ENCODE measurements at regions not wholly inside any gene's neighbourhood (a gene's known extent, or its start where the extent isn't known, plus 50 kb on each side); places are given as distances from the start of the nearest gene placed in this dataset.

DNA sequence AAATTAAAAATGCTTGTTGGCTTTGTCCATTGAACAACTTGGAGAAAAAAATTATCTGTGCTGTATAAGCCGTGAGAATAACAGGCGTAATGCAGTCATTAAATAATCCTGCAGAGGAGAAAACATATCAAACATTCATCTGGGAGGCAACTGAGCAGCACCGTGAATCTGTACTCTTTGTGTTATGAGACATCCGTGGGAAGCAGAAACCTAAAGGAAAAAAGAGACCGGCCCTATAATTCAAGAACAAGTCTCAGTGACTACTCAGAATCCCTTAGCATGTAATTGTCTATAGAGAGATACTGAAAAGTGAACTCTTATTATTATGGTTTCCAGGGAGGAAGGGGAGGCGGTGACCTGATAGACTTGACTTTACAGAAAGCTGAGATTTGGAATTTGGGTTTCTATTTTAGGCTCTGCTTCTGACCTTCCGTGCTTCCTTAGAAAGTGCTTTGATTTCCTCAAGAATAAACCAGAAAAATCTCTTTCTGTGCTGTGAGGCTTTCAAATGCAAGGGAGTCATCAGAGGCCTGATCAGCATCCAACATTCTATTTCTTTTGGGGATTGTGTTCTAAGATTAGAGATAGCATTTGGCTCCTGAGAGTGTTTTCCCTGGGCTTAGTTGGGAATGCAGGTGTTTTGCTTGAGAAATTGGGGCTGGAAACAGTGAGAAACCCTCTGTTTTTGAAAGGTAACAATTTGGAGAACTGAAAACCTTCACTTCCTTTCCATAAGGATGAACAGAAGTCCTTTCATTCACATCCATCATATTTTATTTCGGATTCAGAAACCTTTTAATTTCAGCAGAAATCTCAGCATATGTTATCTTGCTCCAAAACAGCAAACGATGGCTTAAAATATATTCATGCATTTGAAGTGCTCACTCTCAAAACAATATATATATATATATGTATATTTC, 296.7 kb downstream of the CSNK1G3 start:
- H3K9me3 ChIP-seq = no peaks in the 10 kb centered on the region
- TF ChIP-seq, protein P1, sequence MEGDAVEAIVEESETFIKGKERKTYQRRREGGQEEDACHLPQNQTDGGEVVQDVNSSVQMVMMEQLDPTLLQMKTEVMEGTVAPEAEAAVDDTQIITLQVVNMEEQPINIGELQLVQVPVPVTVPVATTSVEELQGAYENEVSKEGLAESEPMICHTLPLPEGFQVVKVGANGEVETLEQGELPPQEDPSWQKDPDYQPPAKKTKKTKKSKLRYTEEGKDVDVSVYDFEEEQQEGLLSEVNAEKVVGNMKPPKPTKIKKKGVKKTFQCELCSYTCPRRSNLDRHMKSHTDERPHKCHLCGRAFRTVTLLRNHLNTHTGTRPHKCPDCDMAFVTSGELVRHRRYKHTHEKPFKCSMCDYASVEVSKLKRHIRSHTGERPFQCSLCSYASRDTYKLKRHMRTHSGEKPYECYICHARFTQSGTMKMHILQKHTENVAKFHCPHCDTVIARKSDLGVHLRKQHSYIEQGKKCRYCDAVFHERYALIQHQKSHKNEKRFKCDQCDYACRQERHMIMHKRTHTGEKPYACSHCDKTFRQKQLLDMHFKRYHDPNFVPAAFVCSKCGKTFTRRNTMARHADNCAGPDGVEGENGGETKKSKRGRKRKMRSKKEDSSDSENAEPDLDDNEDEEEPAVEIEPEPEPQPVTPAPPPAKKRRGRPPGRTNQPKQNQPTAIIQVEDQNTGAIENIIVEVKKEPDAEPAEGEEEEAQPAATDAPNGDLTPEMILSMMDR (IDR thresholded peaks at IDR 0.05) = no peak
- DNase-seq (ENCODE audit: low spot score) = no peak
- no peak overlapping the region for H3K27ac ChIP-seq
- H3K4me1 ChIP-seq (ENCODE audit: control insufficient read depth in 1 of 2, low read depth in 2 of 2) = peaks cover 0 to 18% of the 10 kb centered on the region in 2 donors
- H3K4me3 ChIP-seq = no peak overlapping the region
- H3K27me3 ChIP-seq (replicated peaks; ENCODE audit: insufficient read depth) = no peaks in the 10 kb centered on the region
- no peak for ATAC-seq (ENCODE audit: insufficient number of reproducible peaks, low FRiP score, low read depth)
- H3K36me3 ChIP-seq = no peaks in the 10 kb centered on the region

DNA sequence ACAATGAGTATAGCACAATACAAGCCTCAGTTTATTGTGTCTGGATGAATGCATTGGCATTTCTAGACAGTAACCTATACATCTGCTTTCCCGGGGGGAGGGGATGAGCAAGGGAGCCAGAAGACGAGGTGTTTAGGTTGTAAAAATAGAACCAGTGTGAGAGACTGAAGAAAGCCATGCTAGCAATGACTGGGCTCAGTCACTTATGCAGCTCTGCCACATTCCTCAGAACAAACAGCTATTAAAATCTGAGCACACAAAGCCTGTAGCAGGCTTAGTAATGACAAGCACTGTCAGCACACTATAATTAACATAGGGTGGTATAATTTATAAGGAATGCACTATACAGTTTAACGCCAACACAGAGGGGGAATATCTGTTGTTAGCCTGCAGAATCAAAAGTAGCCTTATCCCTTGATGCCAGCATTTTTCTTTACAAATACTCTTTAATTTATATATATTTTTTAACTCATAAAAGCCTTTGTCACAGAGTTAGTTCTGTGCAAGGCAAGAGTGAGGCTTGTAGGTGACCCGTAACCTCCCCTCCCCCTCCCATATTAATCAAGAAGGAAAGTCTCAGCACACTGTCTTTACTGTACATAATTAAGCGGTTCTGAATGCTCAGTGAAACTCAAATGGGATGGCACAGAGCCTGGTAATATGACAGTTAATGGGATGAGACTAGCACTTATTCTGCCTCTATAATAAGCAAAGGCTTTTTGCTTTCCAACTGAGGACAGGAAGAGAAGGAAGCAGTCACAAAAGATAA, 295.4 kb downstream of the CSNK1G3 start:
- no peak overlapping the region for H3K27ac ChIP-seq
- H3K27me3 ChIP-seq (replicated peaks; ENCODE audit: insufficient read depth) = no peaks in the 10 kb centered on the region
- H3K4me3 ChIP-seq = no peak overlapping the region
- no peaks in the 10 kb centered on the region for H3K36me3 ChIP-seq
- peaks cover 0 to 18% of the 10 kb centered on the region in 2 donors for H3K4me1 ChIP-seq (ENCODE audit: control insufficient read depth in 1 of 2, low read depth in 2 of 2)
- no peaks in the 10 kb centered on the region for H3K9me3 ChIP-seq
- ATAC-seq (ENCODE audit: insufficient number of reproducible peaks, low FRiP score, low read depth) (no peak), DNase-seq (ENCODE audit: low spot score) (no peak)
- TF ChIP-seq, protein P1 (IDR thresholded peaks at IDR 0.05) = no peak

DNA sequence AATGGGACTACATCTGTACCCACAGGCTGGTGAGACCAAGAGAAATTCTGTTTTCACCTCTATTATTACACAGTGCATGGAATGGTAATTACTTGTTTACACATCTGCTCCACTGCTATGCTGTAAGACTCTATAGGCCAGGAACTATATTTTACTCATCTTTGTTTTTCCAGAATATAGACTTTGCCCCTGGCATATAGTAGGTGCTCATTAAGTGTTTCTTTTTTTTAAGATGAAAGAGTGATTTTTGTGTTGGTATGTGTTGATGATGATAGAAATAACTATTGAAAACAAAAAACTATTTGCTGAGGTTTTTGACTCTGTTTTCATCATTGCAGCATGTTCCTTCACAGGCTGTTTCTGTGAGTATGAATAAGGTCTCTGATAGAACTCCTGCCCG, 294.7 kb downstream of the CSNK1G3 start:
- no peaks in the 10 kb centered on the region for H3K9me3 ChIP-seq
- H3K4me1 ChIP-seq (ENCODE audit: control insufficient read depth in 1 of 2, low read depth in 2 of 2) = peaks cover 0 to 18% of the 10 kb centered on the region in 2 donors
- H3K27ac ChIP-seq = no peak overlapping the region
- H3K27me3 ChIP-seq (replicated peaks; ENCODE audit: insufficient read depth) = no peaks in the 10 kb centered on the region
- ATAC-seq (ENCODE audit: insufficient number of reproducible peaks, low FRiP score, low read depth) = no peak
- DNase-seq (ENCODE audit: low spot score) = no peak
- no peaks in the 10 kb centered on the region for H3K36me3 ChIP-seq
- TF ChIP-seq, protein P1 (IDR thresholded peaks at IDR 0.05) = no peak
- no peak overlapping the region for H3K4me3 ChIP-seq

DNA sequence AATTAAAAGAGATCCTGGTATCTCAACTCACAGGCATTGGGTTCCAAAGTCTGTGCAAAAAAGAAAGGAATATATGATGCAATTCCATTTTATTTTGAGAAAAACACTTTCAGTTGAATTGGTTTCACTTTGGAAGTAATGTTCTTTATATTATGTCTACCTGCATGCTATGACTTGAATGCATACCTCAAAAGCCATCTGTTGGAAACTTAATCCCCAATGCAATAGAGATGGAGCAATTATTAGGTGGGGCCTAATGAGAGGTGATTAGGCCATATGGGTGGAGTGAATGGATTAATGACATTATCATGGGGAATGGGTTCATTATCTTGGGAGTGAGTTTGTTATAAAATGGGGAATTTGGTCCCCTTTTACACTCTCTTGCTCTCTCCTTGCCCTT, 293.3 kb downstream of the CSNK1G3 start:
- Histone ChIP-seq H3K9me3 (no peaks in the 10 kb centered on the region), H3K4me1 (ENCODE audit: control insufficient read depth in 1 of 2, low read depth in 2 of 2) (peaks cover 0 to 18% of the 10 kb centered on the region in 2 donors), H3K27me3 (replicated peaks; ENCODE audit: insufficient read depth) (no peaks in the 10 kb centered on the region), H3K4me3 (no peak overlapping the region), H3K27ac (no peak overlapping the region), H3K36me3 (no peaks in the 10 kb centered on the region)
- ATAC-seq (ENCODE audit: insufficient number of reproducible peaks, low FRiP score, low read depth) = no peak
- TF ChIP-seq, protein P1 (IDR thresholded peaks at IDR 0.05) = no peak
- DNase-seq (ENCODE audit: low spot score) = no peak

DNA sequence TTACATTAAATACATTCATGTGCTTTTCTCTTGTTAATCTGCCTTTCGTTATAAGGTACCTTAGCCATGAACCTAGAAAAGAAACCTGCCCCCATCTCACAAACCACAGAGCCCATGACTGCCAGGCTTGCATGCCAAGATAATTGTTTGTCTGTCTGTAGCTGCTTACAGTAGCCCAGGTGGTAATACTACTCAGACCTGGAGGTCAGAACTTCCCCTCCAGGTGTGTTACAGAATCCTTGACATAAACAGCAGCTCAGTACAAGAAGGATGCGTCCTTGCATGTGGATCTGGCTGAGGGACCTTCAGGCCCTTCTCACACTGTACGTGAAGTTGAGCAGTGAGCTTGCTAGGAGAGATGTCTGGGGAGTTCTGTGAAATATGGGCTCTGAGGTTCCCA, 291.4 kb downstream of the CSNK1G3 start:
- no peak for ATAC-seq (ENCODE audit: insufficient number of reproducible peaks, low FRiP score, low read depth)
- H3K36me3 ChIP-seq = no peaks in the 10 kb centered on the region
- H3K27me3 ChIP-seq (replicated peaks; ENCODE audit: insufficient read depth) = no peaks in the 10 kb centered on the region
- H3K4me1 ChIP-seq (ENCODE audit: control insufficient read depth in 1 of 2, low read depth in 2 of 2) = peaks cover 0 to 4% of the 10 kb centered on the region in 2 donors
- no peak overlapping the region for H3K4me3 ChIP-seq
- TF ChIP-seq, protein P1 (IDR thresholded peaks at IDR 0.05) = no peak
- no peak for DNase-seq (ENCODE audit: low spot score)
- no peaks in the 10 kb centered on the region for H3K9me3 ChIP-seq
- no peak overlapping the region for H3K27ac ChIP-seq

Measured in thoracic aorta (tissue), 2 donors.